GM12892 (cell line): ENCODE measurements at regions not wholly inside any gene's neighbourhood (a gene's known extent, or its start where the extent isn't known, plus 50 kb on each side); places are given as distances from the start of the nearest gene placed in this dataset.

Experiments
- POLR2A ChIP-seq: IDR thresholded peaks from 2 replicates; pipeline ENCODE4 v1.6.1; 2011; ENCODE audit warnings: low read depth, low read length, control low read depth
- POLR2AphosphoS5 ChIP-seq: IDR thresholded peaks from 2 replicates; pipeline ENCODE4 v1.6.1; 2011; ENCODE audit warnings: low read depth, low read length, control low read depth
- TAF1 ChIP-seq: IDR thresholded peaks from 2 replicates; pipeline ENCODE4 v1.6.1; 2011; ENCODE audit warnings: low read depth, mild to moderate bottlenecking, control low read depth, low read length, borderline replicate concordance

DNA sequence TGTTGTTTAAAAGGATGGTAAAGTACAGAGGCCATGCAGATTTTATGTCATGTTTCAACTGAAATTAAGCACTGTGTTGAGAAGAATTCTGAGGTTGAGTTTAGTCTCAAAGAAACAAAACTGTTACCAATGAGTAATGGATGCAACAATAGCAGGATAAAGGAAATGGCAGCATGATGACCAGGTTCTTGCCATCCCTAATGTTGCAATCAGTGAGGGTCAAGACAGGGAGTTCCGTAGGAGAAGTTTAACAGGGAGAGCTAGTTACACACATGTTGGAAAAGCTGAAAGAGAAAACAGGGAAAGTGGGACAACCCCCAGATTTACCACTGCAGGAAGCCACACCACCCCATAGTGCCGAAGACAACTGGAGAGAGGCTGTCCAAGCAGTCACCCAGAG, 343.8 kb upstream of the EPHA4 start:
- no peak for TF ChIP-seq POLR2A
- no peak for TF ChIP-seq TAF1
- no peak for TF ChIP-seq POLR2AphosphoS5
